H9 (cell line): ENCODE measurements at regions not wholly inside any gene's neighbourhood (a gene's known extent, or its start where the extent isn't known, plus 50 kb on each side); places are given as distances from the start of the nearest gene placed in this dataset.

Experiments
- DNase-seq: peaks from one replicate; pipeline ENCODE4 v3.0.0-alpha.2; 2017
- H2AFZ ChIP-seq: one replicate; pipeline ENCODE4 v1.6.1; 2013; ENCODE audit warnings: mild to moderate bottlenecking, low read length, control low read depth, moderate library complexity
- H2AK5ac ChIP-seq: 2 replicates; pipeline ENCODE4 v1.6.1; 2013; ENCODE audit warnings: low read length, control low read depth, mixed read lengths; ENCODE audit not compliant: insufficient read length
- H2BK120ac ChIP-seq: one replicate; pipeline ENCODE4 v1.6.1; 2013; ENCODE audit warnings: low read depth, mild to moderate bottlenecking, low read length, control low read depth, inconsistent platforms; ENCODE audit not compliant: poor library complexity, severe bottlenecking
- H2BK12ac ChIP-seq: 2 replicates; pipeline ENCODE4 v1.6.1; 2013; ENCODE audit warnings: low read length, control low read depth, mixed read lengths, low read depth; ENCODE audit not compliant: insufficient read length
- H2BK15ac ChIP-seq: 2 replicates; pipeline ENCODE4 v1.6.1; 2013; ENCODE audit warnings: low read depth, low read length, control low read depth
- H2BK20ac ChIP-seq: one replicate; pipeline ENCODE4 v1.6.1; 2013; ENCODE audit warnings: low read depth, mild to moderate bottlenecking, low read length, control low read depth, inconsistent platforms; ENCODE audit not compliant: poor library complexity, severe bottlenecking
- H2BK5ac ChIP-seq: 2 replicates; pipeline ENCODE4 v1.6.1; 2013; ENCODE audit warnings: low read length, control low read depth, mixed read lengths; ENCODE audit not compliant: insufficient read length
- H3K14ac ChIP-seq: 2 replicates; pipeline ENCODE4 v1.6.1; 2013; ENCODE audit warnings: low read length, control low read depth; ENCODE audit not compliant: insufficient read depth
- H3K18ac ChIP-seq: 2 replicates; pipeline ENCODE4 v1.6.1; 2013; ENCODE audit warnings: low read depth, mild to moderate bottlenecking, mixed read lengths, low read length, control low read depth; ENCODE audit not compliant: insufficient read length
- H3K23ac ChIP-seq: 2 replicates; pipeline ENCODE4 v1.6.1; 2013; ENCODE audit warnings: low read length, control low read depth, mixed read lengths, low read depth; ENCODE audit not compliant: insufficient read length
- H3K23me2 ChIP-seq: 2 replicates; pipeline ENCODE4 v1.6.1; 2013; ENCODE audit warnings: low read depth, mild to moderate bottlenecking, mixed read lengths, low read length, control low read depth; ENCODE audit not compliant: insufficient read length, poor library complexity, severe bottlenecking
- H3K27ac ChIP-seq: 2 replicates; pipeline ENCODE4 v1.5.1; 2013; ENCODE audit warnings: low read length, control low read depth, mixed read lengths, low read depth; ENCODE audit not compliant: insufficient read length
- H3K27me3 ChIP-seq: 2 replicates; pipeline ENCODE4 v1.6.1; 2013; ENCODE audit warnings: low read length, control low read depth, inconsistent platforms; ENCODE audit not compliant: insufficient read depth
- H3K4ac ChIP-seq: 2 replicates; pipeline ENCODE4 v1.6.1; 2013; ENCODE audit warnings: low read depth, mild to moderate bottlenecking, control low read depth, inconsistent platforms, low read length, moderate library complexity
- H3K4me1 ChIP-seq: 2 replicates; pipeline ENCODE4 v1.6.1; 2013; ENCODE audit warnings: low read length, control low read depth, inconsistent platforms; ENCODE audit not compliant: insufficient read depth
- H3K4me2 ChIP-seq: 2 replicates; pipeline ENCODE4 v1.6.1; 2013; ENCODE audit warnings: low read length, control low read depth, mixed read lengths; ENCODE audit not compliant: insufficient read length, insufficient read depth
- H3K56ac ChIP-seq: 2 replicates; pipeline ENCODE4 v1.6.1; 2013; ENCODE audit warnings: low read depth, mild to moderate bottlenecking, mixed read lengths, low read length, control low read depth; ENCODE audit not compliant: insufficient read length
- H3K79me1 ChIP-seq: 2 replicates; pipeline ENCODE4 v1.6.1; 2013; ENCODE audit warnings: low read depth, mild to moderate bottlenecking, moderate library complexity, low read length, control low read depth, inconsistent platforms; ENCODE audit not compliant: insufficient read depth, poor library complexity, severe bottlenecking
- H3K79me2 ChIP-seq: 2 replicates; pipeline ENCODE4 v1.6.1; 2013; ENCODE audit warnings: low read length, control low read depth, inconsistent platforms; ENCODE audit not compliant: insufficient read depth
- H3K9ac ChIP-seq: 2 replicates; pipeline ENCODE4 v1.6.1; 2013; ENCODE audit warnings: low read length, control low read depth, mixed read lengths; ENCODE audit not compliant: insufficient read length; ENCODE audit errors: extremely low read depth
- H3K9me3 ChIP-seq: one replicate; pipeline ENCODE4 v1.6.1; 2013; ENCODE audit warnings: low read depth, low read length, inconsistent platforms; ENCODE audit not compliant: control insufficient read depth
- H3T11ph ChIP-seq: one replicate; pipeline ENCODE4 v1.6.1; 2013; ENCODE audit warnings: mild to moderate bottlenecking, low read length, control low read depth, inconsistent platforms
- H4K20me1 ChIP-seq: one replicate; pipeline ENCODE4 v1.6.1; 2013; ENCODE audit not compliant: control insufficient read depth, insufficient read length, insufficient read depth
- H4K5ac ChIP-seq: 2 replicates; pipeline ENCODE4 v1.6.1; 2013; ENCODE audit warnings: low read depth, mild to moderate bottlenecking, mixed read lengths, low read length, control low read depth; ENCODE audit not compliant: insufficient read length
- H4K8ac ChIP-seq: replicated peaks from 2 replicates; pipeline ENCODE4 v1.6.1; 2013; ENCODE audit warnings: low read length, control low read depth, mixed read lengths, low read depth; ENCODE audit not compliant: insufficient read length
- H4K91ac ChIP-seq: 2 replicates; pipeline ENCODE4 v1.6.1; 2013; ENCODE audit warnings: low read depth, mild to moderate bottlenecking, moderate library complexity, mixed read lengths, low read length, control low read depth; ENCODE audit not compliant: insufficient read length
- H3K27ac Mint-ChIP-seq, 3 experiments: 2 replicates in 2 of 3; 3 replicates in 1 of 3; pipeline ENCODE4 v1.8.0; 2020 to 2021; ENCODE audit warnings: mixed read lengths in 3 of 3, mild to moderate bottlenecking in 1 of 3, moderate library complexity in 1 of 3
- H3K27me3 Mint-ChIP-seq: 2 replicates; pipeline ENCODE4 v1.8.0; 2021; ENCODE audit warnings: low read depth, mild to moderate bottlenecking, moderate library complexity, mixed read lengths
- H3K36me3 Mint-ChIP-seq, 3 experiments: 2 replicates in 2 of 3; 3 replicates in 1 of 3; pipeline ENCODE4 v1.8.0; 2020 to 2021; ENCODE audit warnings: low read depth in 3 of 3, mixed read lengths in 3 of 3; ENCODE audit not compliant: insufficient read depth in 1 of 3
- H3K4me1 Mint-ChIP-seq, 2 experiments: 2 replicates each; pipeline ENCODE4 v1.8.0; 2020; ENCODE audit warnings: mixed read lengths in 2 of 2
- H3K4me3 Mint-ChIP-seq, 2 experiments: 2 replicates in 1 of 2; 3 replicates in 1 of 2; pipeline ENCODE4 v1.8.0; 2020 to 2021; ENCODE audit warnings: mild to moderate bottlenecking in 2 of 2, mixed read lengths in 2 of 2, moderate library complexity in 1 of 2
- H3K9me3 Mint-ChIP-seq, 2 experiments: 2 replicates in 1 of 2; 3 replicates in 1 of 2; pipeline ENCODE4 v1.8.0; 2020; ENCODE audit warnings: mild to moderate bottlenecking in 2 of 2, mixed read lengths in 2 of 2, moderate library complexity in 1 of 2
- WGBS: extraction: QIAGEN DNeasy Blood & Tissue Kit; methylation state at CpG from one replicate; pipeline ENCODE4 v1.1.7; 2013; ENCODE audit warnings: missing lambda C conversion rate, low lambda C conversion rate, mixed read lengths; ENCODE audit not compliant: insufficient read length; ENCODE audit errors: extremely low coverage; 5-methylcytosine and 5-hydroxymethylcytosine counted together
- TF ChIP-seq, protein P1 (sequence below): fragments of 200-600 bp; sonication (generic); conservative IDR thresholded peaks from 3 replicates; pipeline ENCODE4 v1.8.0; 2021; ENCODE audit warnings: antibody characterized with exemption, mild to moderate bottlenecking

DNA sequence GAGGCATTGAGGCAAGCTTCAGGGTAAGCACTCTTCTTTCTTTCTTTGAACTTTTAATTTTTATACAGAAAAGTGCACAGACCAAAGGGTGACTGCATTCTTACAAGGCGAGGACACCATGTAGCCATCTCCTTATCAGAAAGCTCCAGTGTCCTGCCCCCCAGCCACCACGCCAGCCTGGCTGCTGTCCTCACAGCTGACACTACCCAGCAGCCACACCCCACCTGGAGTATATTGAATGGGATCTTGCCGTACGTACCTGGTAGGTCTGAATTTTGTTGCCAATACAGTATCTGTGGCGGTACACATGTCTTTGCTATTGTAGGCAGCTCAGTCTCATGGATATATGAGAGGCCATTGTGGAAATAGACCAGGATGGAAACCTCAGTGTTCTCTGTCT, 284.0 kb upstream of the IRX2 start:
- TF ChIP-seq, protein P1, sequence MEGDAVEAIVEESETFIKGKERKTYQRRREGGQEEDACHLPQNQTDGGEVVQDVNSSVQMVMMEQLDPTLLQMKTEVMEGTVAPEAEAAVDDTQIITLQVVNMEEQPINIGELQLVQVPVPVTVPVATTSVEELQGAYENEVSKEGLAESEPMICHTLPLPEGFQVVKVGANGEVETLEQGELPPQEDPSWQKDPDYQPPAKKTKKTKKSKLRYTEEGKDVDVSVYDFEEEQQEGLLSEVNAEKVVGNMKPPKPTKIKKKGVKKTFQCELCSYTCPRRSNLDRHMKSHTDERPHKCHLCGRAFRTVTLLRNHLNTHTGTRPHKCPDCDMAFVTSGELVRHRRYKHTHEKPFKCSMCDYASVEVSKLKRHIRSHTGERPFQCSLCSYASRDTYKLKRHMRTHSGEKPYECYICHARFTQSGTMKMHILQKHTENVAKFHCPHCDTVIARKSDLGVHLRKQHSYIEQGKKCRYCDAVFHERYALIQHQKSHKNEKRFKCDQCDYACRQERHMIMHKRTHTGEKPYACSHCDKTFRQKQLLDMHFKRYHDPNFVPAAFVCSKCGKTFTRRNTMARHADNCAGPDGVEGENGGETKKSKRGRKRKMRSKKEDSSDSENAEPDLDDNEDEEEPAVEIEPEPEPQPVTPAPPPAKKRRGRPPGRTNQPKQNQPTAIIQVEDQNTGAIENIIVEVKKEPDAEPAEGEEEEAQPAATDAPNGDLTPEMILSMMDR: no peak
- H3K56ac ChIP-seq: no peak overlapping the region

More for the DNA sequence above, 284.0 kb upstream of the IRX2 start:
- H2BK5ac ChIP-seq: no peak overlapping the region
- H3K9me3 ChIP-seq: no peaks in the 10 kb centered on the region
- no peak overlapping the region for H3T11ph ChIP-seq
- no peak for DNase-seq
- no peak overlapping the region for H2BK120ac ChIP-seq
- no peaks in the 10 kb centered on the region for H3K9me3 Mint-ChIP-seq
- H4K5ac ChIP-seq: no peak overlapping the region
- H4K91ac ChIP-seq: no peak overlapping the region
- no peak overlapping the region for H3K14ac ChIP-seq
- no peaks in the 10 kb centered on the region for H3K79me2 ChIP-seq
- no peak overlapping the region for H3K4ac ChIP-seq
- H2BK15ac ChIP-seq: no peak overlapping the region
- H3K4me3 Mint-ChIP-seq: no peak overlapping the region
- no CpG with 5 or more reads among the region's 5 CpGs for WGBS
- H3K23ac ChIP-seq: no peak overlapping the region
- H3K4me1 Mint-ChIP-seq: peaks cover 16 to 17% of the 10 kb centered on the region in 2 experiments
- H3K9ac ChIP-seq: no peak overlapping the region
- no peaks in the 10 kb centered on the region for H4K20me1 ChIP-seq
- no peaks in the 10 kb centered on the region for H3K79me1 ChIP-seq
- H3K27me3 ChIP-seq: no peaks in the 10 kb centered on the region
- H4K8ac ChIP-seq: no peak overlapping the region
- H3K36me3 Mint-ChIP-seq: no peaks in the 10 kb centered on the region
- H3K27me3 Mint-ChIP-seq: no peaks in the 10 kb centered on the region; the same call in 1 of the 2 replicates
- H3K4me1 ChIP-seq: no peaks in the 10 kb centered on the region
- no peak overlapping the region for H2BK12ac ChIP-seq
- H3K27ac Mint-ChIP-seq: no peak overlapping the region
- H3K23me2 ChIP-seq: no peaks in the 10 kb centered on the region
- no peak overlapping the region for H2BK20ac ChIP-seq
- H3K18ac ChIP-seq: no peak overlapping the region
- no peak overlapping the region for H2AFZ ChIP-seq
- no peak overlapping the region for H2AK5ac ChIP-seq
- no peak overlapping the region for H3K27ac ChIP-seq
- H3K4me2 ChIP-seq: no peak overlapping the region
